ENCODE measurements at regions not wholly inside any gene's neighbourhood (a gene's known extent, or its start where the extent isn't known, plus 50 kb on each side); places are given as distances from the start of the nearest gene placed in this dataset.

- dilution Hi-C loops (cut with MboI; ENCODE audit: extremely low pct_ligation_motif_present, low sequenced_read_pairs), result no loop called here
- FAIRE-seq (no peak), DNase-seq (ENCODE audit: low read depth, low spot score) (no peak)
- no peak overlapping the region for H3K4me3 ChIP-seq (ENCODE audit: control insufficient read depth in 2 of 3, extremely low read depth in 1 of 3, insufficient read depth in 2 of 3, low read depth in 1 of 3, low read length in 3 of 3)
- H3K9me3 ChIP-seq (ENCODE audit: control insufficient read depth, low read depth, low read length), result no peaks in the 10 kb centered on the region
- H3K79me2 ChIP-seq (ENCODE audit: control insufficient read depth, insufficient read depth, low read length), result no peaks in the 10 kb centered on the region
- no peak overlapping the region for H3K27ac ChIP-seq (ENCODE audit: control insufficient read depth, insufficient read depth, low read length)
- no peaks in the 10 kb centered on the region for H3K9me1 ChIP-seq (ENCODE audit: control insufficient read depth, extremely low read depth, insufficient read depth, low read length)
- H4K20me1 ChIP-seq (ENCODE audit: control insufficient read depth, extremely low read depth, insufficient read depth, low read length), result no peaks in the 10 kb centered on the region
- H3K9ac ChIP-seq (ENCODE audit: control insufficient read depth, extremely low read depth, insufficient read depth, low read length), result no peak overlapping the region
- H3K36me3 ChIP-seq (ENCODE audit: control insufficient read depth in 2 of 2, extremely low read depth in 1 of 2, insufficient read depth in 2 of 2, low read length in 2 of 2), result no peaks in the 10 kb centered on the region
- H3K4me2 ChIP-seq (ENCODE audit: control insufficient read depth, extremely low read depth, insufficient read depth, low read depth, low read length), result no peak overlapping the region
- no peak overlapping the region for H2AFZ ChIP-seq (ENCODE audit: control insufficient read depth, low read length)
- TF ChIP-seq CTCF (optimal IDR thresholded peaks at IDR 0.05 in 1 of 3, IDR thresholded peaks at IDR 0.05 in 1 of 3, conservative IDR thresholded peaks at IDR 0.05 in 1 of 3; ENCODE audit: extremely low read depth in 1 of 3, insufficient read depth in 2 of 3, low read length in 3 of 3), result no peak
- no peak for TF ChIP-seq EZH2 (IDR thresholded peaks at IDR 0.05; ENCODE audit: low read length)
- no peaks in the 10 kb centered on the region for H3K27me3 ChIP-seq (ENCODE audit: control insufficient read depth, extremely low read depth, insufficient read depth, low read length)
- no peaks in the 10 kb centered on the region for H3K4me1 ChIP-seq (ENCODE audit: control insufficient read depth, extremely low read depth, insufficient read depth, low read length)
Observed at GRCh38 chr7:24134535-24134934, 149.5 kb upstream of the NPY start.

GRCh38 chr7:24135003-24135817 is 148.8 kb upstream of the NPY start:
- no peaks in the 10 kb centered on the region for H3K9me1 ChIP-seq (ENCODE audit: control insufficient read depth, extremely low read depth, insufficient read depth, low read length)
- H3K36me3 ChIP-seq (ENCODE audit: control insufficient read depth in 2 of 2, extremely low read depth in 1 of 2, insufficient read depth in 2 of 2, low read length in 2 of 2), result no peaks in the 10 kb centered on the region
- no peak overlapping the region for H3K4me3 ChIP-seq (ENCODE audit: control insufficient read depth in 2 of 3, extremely low read depth in 1 of 3, insufficient read depth in 2 of 3, low read depth in 1 of 3, low read length in 3 of 3)
- no peaks in the 10 kb centered on the region for H3K27me3 ChIP-seq (ENCODE audit: control insufficient read depth, extremely low read depth, insufficient read depth, low read length)
- no peak for DNase-seq (ENCODE audit: low read depth, low spot score)
- H3K27ac ChIP-seq (ENCODE audit: control insufficient read depth, insufficient read depth, low read length), result no peak overlapping the region
- TF ChIP-seq CTCF (optimal IDR thresholded peaks at IDR 0.05 in 1 of 3, IDR thresholded peaks at IDR 0.05 in 1 of 3, conservative IDR thresholded peaks at IDR 0.05 in 1 of 3; ENCODE audit: extremely low read depth in 1 of 3, insufficient read depth in 2 of 3, low read length in 3 of 3) (no peak), EZH2 (IDR thresholded peaks at IDR 0.05; ENCODE audit: low read length) (no peak)
- FAIRE-seq, result no peak
- no peak overlapping the region for H3K4me2 ChIP-seq (ENCODE audit: control insufficient read depth, extremely low read depth, insufficient read depth, low read depth, low read length)
- H3K9ac ChIP-seq (ENCODE audit: control insufficient read depth, extremely low read depth, insufficient read depth, low read length), result no peak overlapping the region
- no peaks in the 10 kb centered on the region for H4K20me1 ChIP-seq (ENCODE audit: control insufficient read depth, extremely low read depth, insufficient read depth, low read length)
- H3K9me3 ChIP-seq (ENCODE audit: control insufficient read depth, low read depth, low read length), result no peaks in the 10 kb centered on the region
- H3K4me1 ChIP-seq (ENCODE audit: control insufficient read depth, extremely low read depth, insufficient read depth, low read length), result no peaks in the 10 kb centered on the region
- dilution Hi-C loops (cut with MboI; ENCODE audit: extremely low pct_ligation_motif_present, low sequenced_read_pairs), result no loop called here
- H2AFZ ChIP-seq (ENCODE audit: control insufficient read depth, low read length), result no peak overlapping the region
- no peaks in the 10 kb centered on the region for H3K79me2 ChIP-seq (ENCODE audit: control insufficient read depth, insufficient read depth, low read length)
